Omental fat pad (tissue), 3 donors: ENCODE measurements at regions not wholly inside any gene's neighbourhood (a gene's known extent, or its start where the extent isn't known, plus 50 kb on each side); places are given as distances from the start of the nearest gene placed in this dataset.
A peak's percentile ranks its signal among the peaks of the same experiment; 100 is the strongest.

ENCODE experiments used
- ATAC-seq: fragments of 150-250 bp; one replicate; pipeline ENCODE4 v1.9.1; 2016; ENCODE audit warnings: mild to moderate bottlenecking, moderate library complexity; ENCODE audit not compliant: low FRiP score
- DNase-seq: peaks from one replicate; pipeline ENCODE4 v3.0.0-alpha.2; 2019; ENCODE audit warnings: low spot score
- CTCF ChIP-seq, 3 donors: fragments of 450-650 bp; IDR thresholded peaks; one replicate each; pipeline ENCODE4 v1.5.1; 2016 to 2017; ENCODE audit warnings: antibody characterized with exemption in 3 of 3, mild to moderate bottlenecking in 3 of 3, moderate library complexity in 2 of 3

GRCh38 chr2:136251197-136251884, 133.4 kb upstream of the CXCR4 start:
- TF ChIP-seq CTCF (IDR thresholded peaks at IDR 0.05), result no peak
- DNase-seq (no peak), ATAC-seq (no peak)

- DNase-seq, result no peak
- TF ChIP-seq CTCF (IDR thresholded peaks at IDR 0.05), result no peak
- no peak for ATAC-seq
Observed at GRCh38 chr2:136250131-136250530, 132.2 kb upstream of the CXCR4 start.

- ATAC-seq (no peak), DNase-seq (no peak)
- no peak for TF ChIP-seq CTCF (IDR thresholded peaks at IDR 0.05)
Observed at GRCh38 chr2:136248907-136249306, 131.0 kb upstream of the CXCR4 start.

GRCh38 chr2:136248242-136248641, 130.3 kb upstream of the CXCR4 start:
- ATAC-seq, result peak; percentile 45
- DNase-seq, result no peak
- TF ChIP-seq CTCF (IDR thresholded peaks at IDR 0.05), result no peak

GRCh38 chr2:136247204-136247950, 129.4 kb upstream of the CXCR4 start:
- DNase-seq (no peak), ATAC-seq (peak; percentile 24)
- no peak for TF ChIP-seq CTCF (IDR thresholded peaks at IDR 0.05)

GRCh38 chr2:136246086-136246669, 128.2 kb upstream of the CXCR4 start:
- ATAC-seq (peak; percentile 43), DNase-seq (no peak)
- no peak for TF ChIP-seq CTCF (IDR thresholded peaks at IDR 0.05)
